RWPE1 (cell line): ENCODE measurements at regions not wholly inside any gene's neighbourhood (a gene's known extent, or its start where the extent isn't known, plus 50 kb on each side); places are given as distances from the start of the nearest gene placed in this dataset.

Experiments
- CTCF ChIA-PET: fragments of 350-600 bp; sonication (Branson Sonifier 250); formaldehyde crosslinking; extraction: SDS; loops from one replicate; lab custom pipeline; 2021; lab: Yijun Ruan, JAX
- POLR2A ChIA-PET: fragments of 400-600 bp; formaldehyde crosslinking; extraction: SDS; loops from one replicate; lab custom pipeline; 2020; ENCODE audit warnings: antibody characterized with exemption; ENCODE audit not compliant: low non-redundant PET; lab: Yijun Ruan, JAX
- DNase-seq: peaks from one replicate; pipeline ENCODE4 v3.0.0; 2012; ENCODE audit warnings: low spot score
- H3K27ac ChIP-seq: fragments of 450-650 bp; 2 replicates; pipeline ENCODE4 v1.5.1; 2017
- TF ChIP-seq, protein P1 (sequence below): fragments of 450-650 bp; conservative IDR thresholded peaks from 2 replicates; pipeline ENCODE4 v1.5.1; 2017; ENCODE audit warnings: low read depth, mild to moderate bottlenecking

DNA sequence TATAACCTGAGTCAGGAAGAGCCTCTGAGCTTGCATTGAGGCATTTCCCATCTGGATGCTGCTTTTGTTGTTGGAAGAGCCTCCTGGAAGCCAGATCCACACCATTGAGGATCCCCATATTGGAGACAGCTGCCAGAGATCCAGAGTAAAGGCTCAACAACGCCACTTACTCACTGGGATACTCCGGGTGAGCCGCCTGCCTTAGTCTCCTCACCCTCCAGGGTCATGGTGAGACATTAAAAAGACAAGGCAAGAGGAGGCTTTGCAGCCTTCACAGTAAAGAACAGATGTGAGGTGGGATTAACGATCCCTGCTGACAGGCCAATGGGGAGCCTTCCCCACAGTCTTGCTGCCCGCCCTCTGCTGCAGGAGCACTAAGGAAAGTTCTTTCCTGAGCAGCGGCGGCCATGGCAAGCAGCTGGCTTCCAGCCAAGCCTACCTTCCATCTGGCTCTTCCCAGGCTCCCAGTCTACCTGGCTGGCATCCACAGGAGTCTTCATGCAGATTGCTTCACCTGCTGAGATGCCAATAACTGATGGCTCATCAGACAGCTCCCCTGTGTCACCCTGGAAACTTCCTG is 198.5 kb downstream of the CYLD start:
- DNase-seq, result no peak
- TF ChIP-seq, protein P1, sequence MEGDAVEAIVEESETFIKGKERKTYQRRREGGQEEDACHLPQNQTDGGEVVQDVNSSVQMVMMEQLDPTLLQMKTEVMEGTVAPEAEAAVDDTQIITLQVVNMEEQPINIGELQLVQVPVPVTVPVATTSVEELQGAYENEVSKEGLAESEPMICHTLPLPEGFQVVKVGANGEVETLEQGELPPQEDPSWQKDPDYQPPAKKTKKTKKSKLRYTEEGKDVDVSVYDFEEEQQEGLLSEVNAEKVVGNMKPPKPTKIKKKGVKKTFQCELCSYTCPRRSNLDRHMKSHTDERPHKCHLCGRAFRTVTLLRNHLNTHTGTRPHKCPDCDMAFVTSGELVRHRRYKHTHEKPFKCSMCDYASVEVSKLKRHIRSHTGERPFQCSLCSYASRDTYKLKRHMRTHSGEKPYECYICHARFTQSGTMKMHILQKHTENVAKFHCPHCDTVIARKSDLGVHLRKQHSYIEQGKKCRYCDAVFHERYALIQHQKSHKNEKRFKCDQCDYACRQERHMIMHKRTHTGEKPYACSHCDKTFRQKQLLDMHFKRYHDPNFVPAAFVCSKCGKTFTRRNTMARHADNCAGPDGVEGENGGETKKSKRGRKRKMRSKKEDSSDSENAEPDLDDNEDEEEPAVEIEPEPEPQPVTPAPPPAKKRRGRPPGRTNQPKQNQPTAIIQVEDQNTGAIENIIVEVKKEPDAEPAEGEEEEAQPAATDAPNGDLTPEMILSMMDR, result no peak
- H3K27ac ChIP-seq, result no peak overlapping the region
- ChIA-PET POLR2A (no interaction called here), CTCF (no interaction called here)

GRCh38 chr16:50939356-50939755 is 197.5 kb downstream of the CYLD start:
- TF ChIP-seq, protein P1, result no peak
- POLR2A ChIA-PET, result no interaction called here
- CTCF ChIA-PET, result no interaction called here
- DNase-seq, result no peak
- no peak overlapping the region for H3K27ac ChIP-seq

GRCh38 chr16:50938932-50939331 is 197.0 kb downstream of the CYLD start:
- POLR2A ChIA-PET, result no interaction called here

GRCh38 chr16:50933262-50933661 is 191.4 kb downstream of the CYLD start:
- ChIA-PET CTCF (no interaction called here), POLR2A (no interaction called here)
- no peak overlapping the region for H3K27ac ChIP-seq
- TF ChIP-seq, protein P1, result no peak
- DNase-seq, result no peak

More at GRCh38 chr16:50938932-50939331, 197.0 kb downstream of the CYLD start:
- no peak overlapping the region for H3K27ac ChIP-seq
- CTCF ChIA-PET, result no interaction called here
- no peak for DNase-seq
- TF ChIP-seq, protein P1, result no peak

- ChIA-PET POLR2A (no interaction called here), CTCF (no interaction called here)
- H3K27ac ChIP-seq, result no peak overlapping the region
- DNase-seq, result no peak
- TF ChIP-seq, protein P1, result no peak
Observed at GRCh38 chr16:50932348-50932935, 190.6 kb downstream of the CYLD start.

- H3K27ac ChIP-seq, result peak overlapping the region; percentile 30; the same call in 1 of the 2 replicates
- ChIA-PET POLR2A (no interaction called here), CTCF (no interaction called here)
- no peak for DNase-seq
- TF ChIP-seq, protein P1, result no peak
Observed at GRCh38 chr16:50928065-50928464, 186.2 kb downstream of the CYLD start.
